DMS79 treated with DMSO at 0.1 percent for 48 hours (cell line): ENCODE measurements at regions not wholly inside any gene's neighbourhood (a gene's known extent, or its start where the extent isn't known, plus 50 kb on each side); places are given as distances from the start of the nearest gene placed in this dataset.
A peak's percentile ranks its signal among the peaks of the same experiment; 100 is the strongest.

Experiments used
- DNase-seq: peaks from one replicate; lab custom pipeline; 2025; lab: John Stamatoyannopoulos, UW

DNA sequence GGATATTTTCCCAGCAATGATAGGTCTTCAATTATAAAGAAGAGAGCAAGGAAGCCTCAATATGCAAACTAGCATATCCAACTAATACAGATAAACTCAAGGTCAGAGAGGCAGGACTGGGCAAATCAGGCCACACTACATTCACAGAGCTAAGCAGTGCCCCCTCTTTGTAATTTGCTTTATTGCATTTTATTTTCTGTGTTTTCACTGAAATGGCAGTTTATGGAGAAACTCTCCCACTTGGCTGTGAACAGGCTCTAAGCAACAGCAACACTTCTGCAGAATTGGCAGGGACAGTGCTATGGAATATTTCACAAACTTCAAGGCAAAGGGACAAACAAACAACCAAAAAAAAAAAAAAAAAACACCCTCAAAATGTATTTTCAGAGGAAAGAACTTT lies 93.4 kb upstream of the SOD1 start:
- no peak for DNase-seq

DNA sequence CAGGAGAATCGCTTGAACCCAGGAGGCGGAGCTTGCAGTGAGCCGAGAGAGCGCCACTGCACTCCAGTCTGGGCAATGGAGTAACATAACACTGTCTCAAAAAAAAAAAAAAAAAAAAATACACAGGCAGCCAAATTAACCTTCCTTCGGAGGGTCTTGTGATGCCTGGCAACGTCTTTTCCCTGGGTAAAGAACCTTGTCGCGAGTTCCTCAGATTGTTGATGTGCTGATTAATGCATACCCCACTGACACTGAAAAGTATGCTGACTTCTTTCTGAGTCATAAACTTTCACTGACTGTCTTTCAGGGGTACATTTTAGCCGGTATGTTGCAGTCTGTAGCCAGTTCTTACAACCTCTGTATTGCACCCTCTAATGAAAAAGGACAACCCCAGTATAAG lies 95.1 kb upstream of the SOD1 start:
- DNase-seq = no peak

DNA sequence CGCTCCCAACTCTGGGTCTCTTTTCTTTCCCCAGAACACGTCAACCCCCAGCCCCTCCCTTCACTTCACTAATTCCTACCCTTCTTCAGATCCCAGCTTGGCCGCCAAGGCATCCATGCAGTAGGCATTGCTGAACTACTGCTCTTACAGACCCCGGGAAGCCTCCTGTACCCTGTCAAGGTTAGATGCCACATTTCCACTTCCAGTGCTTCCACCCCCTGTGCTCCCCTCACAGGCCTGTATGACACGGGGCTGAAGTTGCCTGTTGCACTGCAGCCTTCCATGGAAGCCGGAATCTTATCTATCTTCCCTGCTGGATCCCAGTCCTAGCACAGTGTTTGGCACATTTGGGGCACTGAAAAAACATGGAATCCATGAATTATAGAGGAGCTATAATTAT lies 99.0 kb upstream of the SOD1 start:
- DNase-seq = no peak

DNA sequence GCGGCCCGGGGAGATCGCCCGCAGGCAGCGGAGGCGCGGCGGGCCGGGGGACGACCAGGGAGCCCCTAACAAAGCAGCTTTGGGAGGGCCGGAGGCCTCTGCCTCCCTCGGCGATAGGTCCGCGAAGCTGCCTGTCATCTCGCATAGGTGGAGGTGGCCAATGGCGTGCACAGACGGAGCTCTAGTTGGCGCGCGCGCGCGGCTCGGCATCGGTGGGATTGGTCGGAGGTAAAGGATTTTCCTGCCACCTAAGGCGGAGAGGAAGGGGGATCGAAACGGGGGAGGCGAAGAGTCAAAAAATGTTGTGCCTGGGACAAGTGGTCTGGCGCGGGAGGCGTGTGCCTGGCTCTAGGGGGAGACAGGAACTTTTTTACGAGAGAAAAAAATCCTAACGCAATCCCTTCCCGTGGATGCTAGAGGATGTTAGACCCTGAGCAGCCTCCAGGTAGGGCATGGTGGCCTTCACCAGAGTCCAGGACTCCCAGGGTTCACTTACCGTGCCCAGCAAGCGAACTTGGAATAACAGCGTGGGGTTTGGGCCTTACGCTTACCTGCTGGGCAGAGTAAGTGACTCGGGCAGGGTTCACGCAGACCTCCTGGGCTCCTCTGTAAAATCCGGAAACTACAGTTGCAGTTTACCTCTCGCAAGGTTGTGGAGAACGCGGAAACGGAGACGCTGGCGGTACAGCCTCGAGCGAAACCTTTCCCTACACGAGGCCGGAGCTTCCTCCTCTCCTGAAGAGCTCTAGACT lies 99.9 kb upstream of the SOD1 start:
- peak; percentile 95 for DNase-seq

DNA sequence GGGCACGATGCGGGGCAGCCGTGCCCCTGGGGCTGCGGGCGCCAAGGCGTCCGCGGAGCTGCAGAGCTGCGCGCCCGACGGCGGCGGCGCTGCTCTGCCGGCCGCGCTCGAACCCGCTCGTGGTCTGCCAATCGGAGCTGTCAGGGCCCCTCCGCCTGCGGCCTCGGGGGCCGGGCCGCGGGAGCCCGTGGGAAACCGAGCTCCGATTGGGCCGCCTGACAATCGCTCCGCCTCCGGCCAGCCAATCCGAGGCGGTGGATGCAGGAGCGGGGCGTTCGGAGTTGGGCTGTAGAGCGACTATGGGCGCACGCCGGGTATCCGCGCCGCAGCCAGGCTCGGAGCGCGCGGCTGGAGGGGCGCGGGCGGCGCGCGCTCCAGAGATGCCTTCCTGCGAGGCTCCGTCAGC lies 100.5 kb upstream of the SOD1 start:
- peak; percentile 95 for DNase-seq

DNA sequence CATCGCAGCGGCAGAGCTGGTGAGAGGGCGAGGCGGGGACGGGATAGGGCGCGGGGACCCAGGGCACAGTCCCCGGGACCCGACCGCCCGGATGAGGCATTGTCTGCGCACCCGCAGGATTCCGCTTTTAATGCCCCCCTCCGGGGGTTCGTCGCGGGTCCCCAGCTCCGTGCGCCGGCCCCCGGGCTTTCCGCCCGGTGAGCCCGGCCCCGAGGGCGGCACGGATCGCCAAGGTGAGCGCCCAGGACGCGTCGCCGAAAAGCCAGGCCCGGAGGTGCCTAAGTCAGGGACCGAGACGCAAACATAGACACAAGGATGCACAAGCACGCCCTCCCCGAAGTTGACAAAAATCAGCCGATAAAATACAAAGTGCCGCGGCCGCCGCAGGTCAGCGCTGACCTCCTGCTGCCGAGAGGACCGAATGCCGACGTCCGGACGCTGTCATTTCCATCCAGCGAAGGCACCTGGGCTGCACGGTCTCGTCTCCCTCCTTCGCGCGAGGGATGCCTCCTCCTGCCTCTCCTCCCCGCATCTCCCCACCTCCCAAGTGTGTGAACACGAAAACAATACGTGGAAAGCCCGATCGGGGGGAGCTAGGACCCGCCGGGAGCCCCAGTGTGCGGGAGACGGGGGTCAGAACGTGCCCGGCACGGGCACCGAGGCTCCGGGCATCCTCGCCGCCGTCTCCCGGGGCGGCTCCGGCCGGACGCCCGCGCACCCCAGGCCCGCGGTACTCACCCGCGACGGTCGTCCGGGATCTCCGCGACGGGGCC lies 101.1 kb upstream of the SOD1 start:
- peak; percentile 29 for DNase-seq

DNA sequence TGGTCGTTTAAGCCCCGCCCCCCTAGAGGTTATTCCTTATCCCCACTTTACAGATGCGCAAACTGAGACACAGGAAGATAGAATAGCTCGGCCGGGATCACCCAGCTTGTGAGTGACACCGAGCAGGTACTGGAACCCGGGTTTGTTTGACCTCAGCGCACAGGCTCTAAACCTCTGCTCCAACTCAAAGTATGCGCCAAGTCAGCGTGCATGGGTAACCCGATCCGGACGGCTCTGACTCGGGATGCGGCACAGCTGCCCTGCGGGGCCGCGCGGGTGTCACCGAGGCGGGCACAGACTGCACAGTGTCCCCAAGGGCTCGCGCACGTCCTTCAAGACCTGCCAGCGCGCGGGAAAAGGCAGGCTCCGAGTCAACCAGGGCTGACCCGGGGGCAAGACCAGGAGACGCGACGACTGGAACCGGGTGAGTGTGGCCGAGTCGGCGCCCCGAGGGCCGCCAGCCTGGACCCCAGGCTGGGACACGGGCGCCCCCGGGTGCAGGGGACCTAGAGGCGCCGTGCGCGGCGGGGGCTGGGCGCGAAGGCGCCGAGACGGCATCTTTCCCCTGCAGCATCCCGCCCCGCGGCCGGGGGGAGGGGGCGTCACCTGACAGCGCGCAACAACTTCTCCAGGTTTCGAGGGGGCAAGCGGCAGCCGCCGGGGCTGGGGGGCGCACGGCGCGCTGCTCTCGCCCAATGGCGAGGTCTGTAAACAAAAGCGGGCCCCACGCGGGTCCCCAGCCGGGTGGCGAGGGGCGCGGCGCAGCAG lies 101.9 kb upstream of the SOD1 start:
- peak; percentile 31 for DNase-seq

DNA sequence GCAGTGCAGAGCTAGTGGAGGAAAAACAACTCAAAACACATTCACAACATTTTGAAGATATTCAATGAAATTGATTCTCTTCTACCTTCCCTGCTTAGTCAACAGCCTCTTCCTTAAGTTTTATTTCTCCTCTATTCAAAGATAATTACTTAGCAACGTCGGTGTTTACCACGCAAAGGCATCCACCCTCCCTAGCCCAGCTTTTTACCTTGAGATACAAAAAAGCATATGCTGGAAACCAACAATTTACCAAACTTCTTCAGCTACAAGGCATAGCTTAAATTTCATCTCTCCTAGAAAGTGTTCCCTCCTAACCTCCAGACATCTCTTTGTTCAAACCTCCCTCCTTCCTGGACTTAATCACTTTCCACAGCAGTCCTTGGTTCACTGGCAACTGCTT lies 102.8 kb upstream of the SOD1 start:
- no peak for DNase-seq

DNA sequence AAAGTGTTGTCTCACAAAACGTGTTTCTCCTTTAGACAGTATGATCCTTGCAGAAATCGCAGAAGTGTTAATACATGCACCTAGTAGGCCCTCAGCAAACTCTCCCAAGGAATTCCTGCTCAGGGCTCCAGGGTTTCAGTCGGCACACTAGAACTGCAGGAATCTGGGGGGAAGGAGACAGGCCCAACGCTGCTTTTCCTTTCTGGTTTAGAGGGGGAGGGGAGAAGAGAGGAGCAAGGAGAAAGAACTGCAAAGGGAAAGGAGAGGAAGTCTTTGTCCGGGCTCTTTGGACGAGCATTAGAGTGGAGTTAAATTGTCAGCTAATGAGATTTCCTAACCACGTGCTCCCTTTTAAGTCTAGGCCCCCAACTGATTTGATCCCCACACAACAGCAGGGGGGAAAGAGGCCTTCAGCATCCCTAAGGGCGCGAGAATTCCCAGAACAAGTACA lies 103.7 kb upstream of the SOD1 start:
- DNase-seq = no peak

DNA sequence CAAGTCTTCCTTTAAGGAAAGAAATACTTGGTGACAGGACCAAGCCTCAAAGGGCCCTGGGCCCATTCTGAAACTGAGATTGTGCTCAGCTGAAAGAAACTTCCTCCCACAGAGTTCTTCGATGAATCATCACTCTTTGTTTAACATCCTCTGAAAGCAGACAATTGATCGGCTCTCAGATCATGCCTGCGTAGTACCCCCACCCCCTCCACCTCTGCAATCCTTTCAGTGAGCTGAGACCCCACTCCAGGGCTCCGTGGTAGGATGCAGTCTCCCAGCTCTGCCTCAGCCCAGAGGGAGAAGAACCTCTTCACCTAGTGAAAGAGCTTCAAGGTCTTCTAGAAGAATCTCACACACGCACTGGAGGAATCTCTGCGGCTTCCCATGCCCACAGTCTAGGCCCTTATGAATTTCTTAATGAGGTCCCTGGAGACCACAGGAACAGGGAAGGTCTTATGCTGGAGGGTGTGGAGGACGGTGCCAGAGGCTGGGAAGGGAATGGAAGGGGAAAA lies 104.9 kb upstream of the SOD1 start:
- DNase-seq = no peak

DNA sequence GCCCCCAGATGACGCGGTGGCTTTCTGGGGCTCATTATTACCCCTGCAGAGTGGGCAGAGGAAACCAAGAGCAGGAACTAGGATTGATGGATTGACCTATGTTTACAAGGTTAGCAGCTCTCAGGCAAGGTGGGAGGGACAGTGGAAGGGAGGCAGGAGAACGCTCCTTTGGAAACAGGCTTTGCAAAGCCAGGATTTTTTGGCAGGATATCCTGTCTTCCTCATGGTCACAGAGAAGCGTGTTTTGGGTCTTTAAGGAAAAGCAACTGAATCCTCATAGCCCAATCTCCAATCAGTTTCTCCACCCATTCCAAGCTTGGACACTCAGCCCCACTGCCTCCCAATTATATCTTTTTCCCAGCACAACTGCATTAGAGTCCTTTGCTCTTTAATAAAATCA lies 105.6 kb upstream of the SOD1 start:
- no peak for DNase-seq

DNA sequence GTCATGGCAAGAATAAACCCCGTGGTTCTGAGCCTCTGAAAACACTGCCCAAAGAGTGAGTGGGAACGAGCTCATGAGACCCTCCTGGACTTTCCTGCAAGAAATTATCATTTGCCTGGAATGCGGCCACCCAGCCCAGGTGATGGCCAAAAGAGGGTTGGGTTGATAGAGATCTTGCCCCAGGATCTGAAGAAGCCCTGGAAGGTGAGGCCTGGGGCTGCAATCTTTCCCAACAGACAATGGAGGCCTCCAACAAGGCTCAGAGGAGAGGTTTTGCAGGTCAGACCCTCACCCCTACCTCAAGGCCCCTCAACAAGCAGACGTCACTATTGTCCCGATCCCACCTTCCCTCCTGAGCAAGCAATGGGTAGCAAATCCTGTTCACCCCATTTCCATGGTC lies 106.0 kb upstream of the SOD1 start:
- no peak for DNase-seq

DNA sequence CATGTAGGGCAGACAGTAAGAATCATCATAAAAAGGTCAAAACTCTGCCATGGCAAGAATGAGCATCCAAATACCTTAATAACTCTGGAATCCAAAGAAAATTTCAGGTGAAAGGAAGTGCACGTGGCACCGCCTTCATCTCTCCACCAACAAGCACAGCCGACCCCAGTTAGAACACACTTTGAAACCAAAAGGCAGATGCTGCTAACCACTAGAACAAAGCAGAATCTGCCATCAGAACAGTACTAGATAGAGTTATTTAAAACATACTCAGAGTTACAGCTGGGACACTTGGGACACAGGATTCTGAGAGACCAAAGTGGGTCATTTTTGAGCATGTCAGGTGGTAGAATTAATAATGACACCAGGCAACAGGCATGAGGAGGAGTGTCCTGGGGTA lies 106.7 kb upstream of the SOD1 start:
- no peak for DNase-seq

DNA sequence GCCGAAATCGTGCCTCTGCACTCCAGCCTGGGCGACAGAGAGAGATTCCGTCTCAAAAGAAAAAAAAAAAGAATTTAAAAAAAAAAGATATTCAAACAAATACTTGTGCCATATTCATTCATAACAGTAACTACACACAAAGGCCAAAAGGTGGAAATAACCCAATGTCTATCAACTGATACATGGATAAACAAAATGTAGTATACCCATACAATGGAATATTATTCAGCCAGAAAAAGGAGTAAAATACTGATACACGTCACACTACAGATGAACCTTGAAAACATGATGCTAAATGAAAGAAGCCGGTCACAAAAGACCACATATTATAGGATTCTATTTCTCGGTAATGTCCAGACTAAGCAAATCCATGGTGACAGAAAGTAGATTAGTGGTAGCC lies 109.4 kb upstream of the SOD1 start:
- DNase-seq = no peak

DNA sequence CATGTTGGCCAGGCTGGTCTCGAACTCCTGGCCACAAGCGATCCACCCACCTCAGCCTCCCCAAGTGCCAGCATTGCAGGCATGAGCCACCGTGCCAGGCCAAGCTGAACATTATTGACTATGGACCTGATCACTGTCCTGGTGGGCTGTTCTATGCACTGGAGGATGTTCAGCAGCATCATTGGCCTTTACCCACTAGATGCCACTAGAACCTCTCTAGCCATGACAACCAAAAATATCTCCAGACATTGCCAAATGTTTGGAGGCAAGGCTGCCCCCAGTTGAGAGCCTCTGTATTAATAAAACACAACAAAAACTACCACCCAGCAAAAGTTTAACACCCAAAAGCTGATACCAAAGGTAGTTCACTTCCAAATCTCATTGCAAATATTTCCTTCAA lies 110.8 kb upstream of the SOD1 start:
- no peak for DNase-seq

DNA sequence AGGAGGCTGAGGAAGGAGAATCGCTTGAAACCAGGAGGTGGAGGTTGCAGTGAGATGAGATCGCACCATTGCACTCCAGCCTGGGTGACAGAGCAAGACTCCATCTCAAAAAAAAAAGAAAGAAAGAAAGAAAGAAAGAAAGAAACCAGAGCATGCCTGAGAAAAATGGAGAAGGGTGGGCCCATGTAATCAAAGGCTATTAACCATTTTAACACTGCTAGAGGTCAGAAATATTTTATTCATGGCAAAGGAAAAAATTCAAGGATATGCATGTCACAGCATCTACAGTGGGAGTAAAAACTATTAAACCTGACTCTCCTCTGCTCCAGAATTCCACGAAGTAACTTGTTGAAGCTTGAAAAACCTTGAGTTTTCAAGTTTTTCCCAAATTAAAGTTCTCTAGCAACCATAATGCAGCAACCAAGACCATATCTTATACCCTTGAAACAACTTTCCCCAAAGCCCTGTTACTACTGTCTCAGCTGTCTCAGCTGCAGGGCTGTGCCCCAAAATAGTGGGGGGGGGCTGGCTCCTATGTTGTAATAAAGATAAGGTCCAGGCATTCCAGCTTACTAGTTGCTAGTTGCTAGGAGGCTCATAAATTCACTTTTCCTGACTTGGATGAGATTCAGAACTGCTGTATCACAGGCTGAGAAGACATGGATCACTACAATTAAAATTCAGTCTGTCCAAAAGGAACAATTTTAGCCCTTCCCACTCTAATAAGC lies 112.9 kb upstream of the SOD1 start:
- no peak for DNase-seq

DNA sequence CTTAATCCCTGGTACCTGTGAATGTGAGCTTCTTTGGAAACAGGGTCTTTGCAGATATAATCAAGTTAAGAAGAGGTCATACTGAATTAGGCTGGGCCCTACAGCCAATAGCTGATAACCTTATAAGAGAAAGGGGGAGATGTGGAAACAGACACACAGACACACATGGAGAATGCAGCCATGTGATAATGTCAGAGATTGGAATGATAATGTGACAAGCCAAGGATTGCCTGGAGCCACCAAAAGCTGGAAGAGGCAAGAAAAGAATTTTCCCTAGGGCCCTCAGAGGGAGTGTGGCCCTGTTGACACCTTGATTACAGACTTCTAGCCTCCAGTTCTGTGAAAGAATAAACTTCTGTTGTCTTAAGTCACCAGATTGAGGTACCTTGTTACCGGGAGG lies 114.5 kb upstream of the SOD1 start:
- DNase-seq = no peak

DNA sequence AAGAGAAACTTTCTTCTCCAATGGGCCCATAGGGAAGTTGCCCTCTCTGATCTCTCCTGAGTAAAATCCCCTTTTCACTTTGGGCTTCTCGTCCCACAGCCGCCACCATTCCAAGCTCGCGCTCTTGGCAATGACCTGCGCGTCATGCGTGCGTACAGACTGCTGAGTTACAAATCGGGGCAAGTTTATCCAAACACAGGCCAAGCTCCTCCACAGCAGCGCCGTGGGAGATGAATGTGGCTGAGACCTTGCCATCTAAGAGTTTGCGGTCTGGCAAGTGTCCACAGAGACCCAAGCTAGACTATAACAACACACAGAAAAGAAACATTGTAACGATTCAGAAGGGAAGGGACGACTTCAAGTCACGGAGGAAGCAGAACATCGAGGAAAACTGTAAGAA lies 116.3 kb upstream of the SOD1 start:
- DNase-seq = no peak

DNA sequence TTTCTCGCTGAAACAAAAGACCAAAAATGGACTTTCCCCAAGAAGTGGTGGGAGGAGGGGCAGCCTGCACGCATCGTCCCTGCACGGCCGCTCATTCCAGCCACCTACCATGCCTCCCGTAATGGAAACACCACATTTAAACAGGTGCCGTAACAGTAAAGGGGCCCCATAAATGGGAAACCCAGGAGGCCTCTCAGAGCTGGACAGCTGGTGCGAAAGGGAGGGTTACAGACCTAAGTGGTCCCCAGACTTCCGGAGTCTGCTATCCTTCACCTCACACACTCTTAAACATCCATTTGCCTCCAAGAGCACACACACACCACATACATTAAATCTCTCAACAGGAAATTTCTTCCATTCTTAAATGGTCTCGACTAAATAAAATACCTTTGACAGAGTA lies 120.7 kb upstream of the SOD1 start:
- no peak for DNase-seq

DNA sequence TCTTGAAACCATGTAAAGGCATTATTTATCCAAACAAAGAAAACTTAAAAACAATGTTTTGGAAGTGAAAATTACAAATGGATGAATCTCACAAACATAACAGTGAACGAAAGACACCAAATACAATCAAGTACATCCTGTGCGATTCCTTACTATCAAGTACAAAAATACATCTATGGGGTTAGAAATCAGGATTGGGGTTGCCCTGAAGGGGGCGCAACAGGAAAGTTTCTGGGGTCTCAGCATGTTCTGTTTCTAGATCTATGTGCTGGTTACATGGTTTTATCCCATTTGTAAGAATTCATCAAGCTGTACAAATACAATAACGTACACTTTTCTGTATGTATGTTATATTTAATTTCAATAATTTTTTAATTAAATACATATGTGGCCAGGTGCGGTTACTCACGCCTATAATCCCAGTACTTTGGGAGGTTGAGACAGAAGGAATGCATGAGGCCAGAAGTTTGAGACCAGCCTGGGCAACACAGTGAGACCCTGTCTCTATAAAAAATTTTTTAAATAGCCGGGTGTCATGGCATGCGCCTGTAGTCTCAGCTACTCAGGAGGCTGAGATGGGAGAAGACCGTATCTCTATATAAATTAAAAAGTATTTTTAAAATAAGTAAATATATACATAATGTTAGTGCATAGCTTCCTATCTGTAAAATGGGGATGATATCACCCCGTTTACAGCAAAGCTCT lies 121.5 kb upstream of the SOD1 start:
- no peak for DNase-seq

DNA sequence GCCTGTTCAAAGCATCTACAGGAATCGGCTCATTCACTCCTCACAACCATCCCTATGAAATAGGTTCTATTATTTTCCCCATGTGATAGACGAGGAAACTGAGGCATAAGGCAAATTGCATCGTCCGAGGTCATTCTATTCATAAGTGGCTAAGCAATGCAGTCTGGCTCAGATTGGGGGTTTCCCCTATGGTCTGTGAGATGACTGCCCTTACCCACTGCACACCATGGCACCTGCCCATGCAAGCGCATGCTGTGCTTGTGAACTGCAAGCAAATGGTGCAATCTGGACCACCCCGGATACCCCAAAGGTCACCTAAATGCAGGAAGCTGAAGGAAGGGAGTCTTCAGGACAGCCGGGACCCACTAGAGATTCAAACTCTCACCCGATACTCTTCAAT lies 123.4 kb upstream of the SOD1 start:
- no peak for DNase-seq
